ENCODE measurements at regions not wholly inside any gene's neighbourhood (a gene's known extent, or its start where the extent isn't known, plus 50 kb on each side); places are given as distances from the start of the nearest gene placed in this dataset.

DNA sequence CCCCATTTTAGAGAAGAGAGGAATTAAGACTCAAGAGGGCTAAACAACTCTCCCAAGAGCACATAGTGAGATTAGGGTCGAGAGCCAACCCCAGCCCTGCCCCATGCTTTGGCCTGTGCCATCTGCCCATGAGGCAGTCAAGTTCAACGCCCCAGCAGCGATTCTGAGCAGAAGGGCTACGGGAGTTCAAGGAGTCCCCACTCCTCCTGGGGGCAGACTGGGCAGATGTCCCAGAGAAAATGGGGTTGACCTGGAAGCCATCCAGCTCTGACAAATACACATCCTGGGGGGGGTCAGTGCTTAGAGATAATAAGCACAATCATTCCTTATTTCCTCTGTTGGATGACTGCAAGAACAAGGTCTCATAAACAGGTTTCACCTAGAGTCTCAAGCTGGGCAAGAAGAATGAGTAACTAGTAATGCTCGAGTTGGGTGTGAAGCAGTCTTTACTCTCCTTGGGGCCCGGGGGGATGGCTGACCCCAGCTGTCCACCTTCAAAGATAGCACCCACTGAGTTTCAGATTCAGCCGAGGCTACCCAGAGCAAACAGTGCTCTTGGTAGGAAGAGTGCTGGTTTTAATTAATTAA is 716.4 kb downstream of the RNF144A start:
- Histone ChIP-seq H3K27me3 (ENCODE audit: control insufficient read depth in 4 of 4, insufficient read depth in 4 of 4, low read length in 3 of 4) (no peaks in the 10 kb centered on the region), H3K4me1 (ENCODE audit: control insufficient read depth in 4 of 4, insufficient read depth in 4 of 4, low read length in 3 of 4) (no peaks in the 10 kb centered on the region), H3K9me3 (ENCODE audit: control insufficient read depth in 4 of 4, low read length in 3 of 4) (no peaks in the 10 kb centered on the region), H3K36me3 (ENCODE audit: control insufficient read depth in 4 of 4, insufficient read depth in 3 of 4, low read depth in 1 of 4, low read length in 3 of 4) (no peaks in the 10 kb centered on the region), H3K4me3 (ENCODE audit: low read depth in 1 of 3, low read length in 3 of 3) (no peak overlapping the region), H3K9ac (ENCODE audit: low read depth in 1 of 2, low read length in 2 of 2) (no peak overlapping the region), H3K27ac (ENCODE audit: low read depth in 1 of 2, low read length in 2 of 2) (no peak overlapping the region)
- 62% methylated on average over 7 of the region's 7 CpGs for WGBS
- DNase-seq (ENCODE audit: low spot score), result no peak
- TF ChIP-seq NR2F2 (IDR thresholded peaks at IDR 0.05) (no peak), HNF4G (IDR thresholded peaks at IDR 0.05) (no peak), FOXA1 (IDR thresholded peaks at IDR 0.05) (no peak), FOXA2 (IDR thresholded peaks at IDR 0.05) (no peak), RXRA (IDR thresholded peaks at IDR 0.05) (no peak), SP1 (IDR thresholded peaks at IDR 0.05) (no peak), YY1 (IDR thresholded peaks at IDR 0.05) (no peak), RAD21 (IDR thresholded peaks at IDR 0.05) (no peak)
- TF ChIP-seq, protein P1, sequence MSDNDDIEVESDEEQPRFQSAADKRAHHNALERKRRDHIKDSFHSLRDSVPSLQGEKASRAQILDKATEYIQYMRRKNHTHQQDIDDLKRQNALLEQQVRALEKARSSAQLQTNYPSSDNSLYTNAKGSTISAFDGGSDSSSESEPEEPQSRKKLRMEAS (IDR thresholded peaks at IDR 0.05), result no peak

DNA sequence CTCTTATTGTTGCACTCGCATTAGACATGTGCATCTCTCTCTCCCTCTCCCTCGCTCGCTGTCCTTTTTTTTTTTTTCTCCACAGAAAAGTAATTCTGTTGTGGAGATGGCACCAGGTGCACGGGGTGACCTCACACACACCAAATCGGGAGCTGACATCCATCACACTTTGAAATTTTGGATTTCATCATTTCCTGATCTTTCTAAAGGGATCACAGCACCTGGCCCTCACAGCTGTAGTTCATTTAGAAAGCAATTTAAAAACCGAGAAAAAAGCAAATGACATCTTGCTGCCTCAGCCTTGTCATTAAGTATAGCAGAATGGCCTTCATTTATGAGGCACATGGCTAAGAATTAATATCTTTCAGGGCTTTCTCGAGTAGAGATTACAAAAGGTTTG is 717.2 kb downstream of the RNF144A start:
- Histone ChIP-seq H3K9me3 (ENCODE audit: control insufficient read depth in 4 of 4, low read length in 3 of 4) (no peaks in the 10 kb centered on the region), H3K27me3 (ENCODE audit: control insufficient read depth in 4 of 4, insufficient read depth in 4 of 4, low read length in 3 of 4) (no peaks in the 10 kb centered on the region), H3K4me3 (ENCODE audit: low read depth in 1 of 3, low read length in 3 of 3) (no peak overlapping the region), H3K9ac (ENCODE audit: low read depth in 1 of 2, low read length in 2 of 2) (no peak overlapping the region), H3K27ac (ENCODE audit: low read depth in 1 of 2, low read length in 2 of 2) (no peak overlapping the region), H3K4me1 (ENCODE audit: control insufficient read depth in 4 of 4, insufficient read depth in 4 of 4, low read length in 3 of 4) (peaks cover 0 to 1% (median under 1%) of the 10 kb centered on the region in 4 donors), H3K36me3 (ENCODE audit: control insufficient read depth in 4 of 4, insufficient read depth in 3 of 4, low read depth in 1 of 4, low read length in 3 of 4) (no peaks in the 10 kb centered on the region)
- DNase-seq (ENCODE audit: low spot score), result no peak
- 81% methylated on average over 7 of the region's 7 CpGs for WGBS
- TF ChIP-seq, protein P2, sequence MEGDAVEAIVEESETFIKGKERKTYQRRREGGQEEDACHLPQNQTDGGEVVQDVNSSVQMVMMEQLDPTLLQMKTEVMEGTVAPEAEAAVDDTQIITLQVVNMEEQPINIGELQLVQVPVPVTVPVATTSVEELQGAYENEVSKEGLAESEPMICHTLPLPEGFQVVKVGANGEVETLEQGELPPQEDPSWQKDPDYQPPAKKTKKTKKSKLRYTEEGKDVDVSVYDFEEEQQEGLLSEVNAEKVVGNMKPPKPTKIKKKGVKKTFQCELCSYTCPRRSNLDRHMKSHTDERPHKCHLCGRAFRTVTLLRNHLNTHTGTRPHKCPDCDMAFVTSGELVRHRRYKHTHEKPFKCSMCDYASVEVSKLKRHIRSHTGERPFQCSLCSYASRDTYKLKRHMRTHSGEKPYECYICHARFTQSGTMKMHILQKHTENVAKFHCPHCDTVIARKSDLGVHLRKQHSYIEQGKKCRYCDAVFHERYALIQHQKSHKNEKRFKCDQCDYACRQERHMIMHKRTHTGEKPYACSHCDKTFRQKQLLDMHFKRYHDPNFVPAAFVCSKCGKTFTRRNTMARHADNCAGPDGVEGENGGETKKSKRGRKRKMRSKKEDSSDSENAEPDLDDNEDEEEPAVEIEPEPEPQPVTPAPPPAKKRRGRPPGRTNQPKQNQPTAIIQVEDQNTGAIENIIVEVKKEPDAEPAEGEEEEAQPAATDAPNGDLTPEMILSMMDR (IDR thresholded peaks at IDR 0.05; ENCODE audit: low read depth, low read length, missing input control), result no peak
- TF ChIP-seq FOXA1 (IDR thresholded peaks at IDR 0.05) (no peak), RAD21 (IDR thresholded peaks at IDR 0.05) (no peak), YY1 (IDR thresholded peaks at IDR 0.05) (no peak), HNF4A (conservative IDR thresholded peaks at IDR 0.05) (no peak), RXRA (IDR thresholded peaks at IDR 0.05) (no peak), GABPA (IDR thresholded peaks at IDR 0.05 in 1 of 2, conservative IDR thresholded peaks at IDR 0.05 in 1 of 2) (no peak), TAF1 (conservative IDR thresholded peaks at IDR 0.05) (no peak), SP1 (IDR thresholded peaks at IDR 0.05) (no peak), EGR1 (IDR thresholded peaks at IDR 0.05; ENCODE audit: low read depth in 2 of 2) (no peak), HNF4G (IDR thresholded peaks at IDR 0.05) (no peak), FOXA2 (IDR thresholded peaks at IDR 0.05) (no peak), JUND (IDR thresholded peaks at IDR 0.05) (no peak)
- TF ChIP-seq, protein P3, sequence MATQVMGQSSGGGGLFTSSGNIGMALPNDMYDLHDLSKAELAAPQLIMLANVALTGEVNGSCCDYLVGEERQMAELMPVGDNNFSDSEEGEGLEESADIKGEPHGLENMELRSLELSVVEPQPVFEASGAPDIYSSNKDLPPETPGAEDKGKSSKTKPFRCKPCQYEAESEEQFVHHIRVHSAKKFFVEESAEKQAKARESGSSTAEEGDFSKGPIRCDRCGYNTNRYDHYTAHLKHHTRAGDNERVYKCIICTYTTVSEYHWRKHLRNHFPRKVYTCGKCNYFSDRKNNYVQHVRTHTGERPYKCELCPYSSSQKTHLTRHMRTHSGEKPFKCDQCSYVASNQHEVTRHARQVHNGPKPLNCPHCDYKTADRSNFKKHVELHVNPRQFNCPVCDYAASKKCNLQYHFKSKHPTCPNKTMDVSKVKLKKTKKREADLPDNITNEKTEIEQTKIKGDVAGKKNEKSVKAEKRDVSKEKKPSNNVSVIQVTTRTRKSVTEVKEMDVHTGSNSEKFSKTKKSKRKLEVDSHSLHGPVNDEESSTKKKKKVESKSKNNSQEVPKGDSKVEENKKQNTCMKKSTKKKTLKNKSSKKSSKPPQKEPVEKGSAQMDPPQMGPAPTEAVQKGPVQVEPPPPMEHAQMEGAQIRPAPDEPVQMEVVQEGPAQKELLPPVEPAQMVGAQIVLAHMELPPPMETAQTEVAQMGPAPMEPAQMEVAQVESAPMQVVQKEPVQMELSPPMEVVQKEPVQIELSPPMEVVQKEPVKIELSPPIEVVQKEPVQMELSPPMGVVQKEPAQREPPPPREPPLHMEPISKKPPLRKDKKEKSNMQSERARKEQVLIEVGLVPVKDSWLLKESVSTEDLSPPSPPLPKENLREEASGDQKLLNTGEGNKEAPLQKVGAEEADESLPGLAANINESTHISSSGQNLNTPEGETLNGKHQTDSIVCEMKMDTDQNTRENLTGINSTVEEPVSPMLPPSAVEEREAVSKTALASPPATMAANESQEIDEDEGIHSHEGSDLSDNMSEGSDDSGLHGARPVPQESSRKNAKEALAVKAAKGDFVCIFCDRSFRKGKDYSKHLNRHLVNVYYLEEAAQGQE (IDR thresholded peaks at IDR 0.05), result no peak
- TF ChIP-seq, protein P4, sequence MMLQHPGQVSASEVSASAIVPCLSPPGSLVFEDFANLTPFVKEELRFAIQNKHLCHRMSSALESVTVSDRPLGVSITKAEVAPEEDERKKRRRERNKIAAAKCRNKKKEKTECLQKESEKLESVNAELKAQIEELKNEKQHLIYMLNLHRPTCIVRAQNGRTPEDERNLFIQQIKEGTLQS (IDR thresholded peaks at IDR 0.05), result no peak
- TF ChIP-seq, protein P1 (IDR thresholded peaks at IDR 0.05), result no peak
